Right atrium auricular region (tissue), 2 donors: ENCODE measurements at regions not wholly inside any gene's neighbourhood (a gene's known extent, or its start where the extent isn't known, plus 50 kb on each side); places are given as distances from the start of the nearest gene placed in this dataset.

ENCODE experiments used
- DNase-seq: peaks from one replicate; pipeline ENCODE4 v3.0.0-alpha.2; 2019; ENCODE audit warnings: low spot score
- H3K27ac ChIP-seq, 2 donors: fragments of 200-600 bp; sonication (generic); 1 replicate in 1 of 2; 2 replicates in 1 of 2; pipeline ENCODE4 v1.5.1; 2016 to 2019
- H3K27me3 ChIP-seq, 2 donors: fragments of 200-600 bp; sonication (generic); one replicate each; pipeline versions ENCODE4 v1.5.1 to v1.6.0; 2017 to 2019
- H3K36me3 ChIP-seq: fragments of 200-600 bp; sonication (generic); one replicate; pipeline ENCODE4 v1.5.1; 2016
- H3K4me1 ChIP-seq, 2 donors: fragments of 200-600 bp; sonication (generic); one replicate each; pipeline versions ENCODE4 v1.5.1 to v1.6.0; 2017 to 2019
- H3K4me3 ChIP-seq, 2 donors: fragments of 200-600 bp; sonication (generic); 1 replicate in 1 of 2; 2 replicates in 1 of 2; pipeline ENCODE4 v1.5.1; 2017 to 2019; ENCODE audit warnings: mild to moderate bottlenecking in 1 of 2, moderate library complexity in 1 of 2
- H3K9me3 ChIP-seq, 2 donors: fragments of 200-600 bp; sonication (generic); one replicate each; pipeline ENCODE4 v1.5.1; 2019
- TF ChIP-seq, protein P1 (sequence below), 2 donors: fragments of 200-600 bp; sonication (generic); IDR thresholded peaks; one replicate each; pipeline ENCODE4 v1.5.1; 2019; ENCODE audit warnings: antibody characterized with exemption in 2 of 2

DNA sequence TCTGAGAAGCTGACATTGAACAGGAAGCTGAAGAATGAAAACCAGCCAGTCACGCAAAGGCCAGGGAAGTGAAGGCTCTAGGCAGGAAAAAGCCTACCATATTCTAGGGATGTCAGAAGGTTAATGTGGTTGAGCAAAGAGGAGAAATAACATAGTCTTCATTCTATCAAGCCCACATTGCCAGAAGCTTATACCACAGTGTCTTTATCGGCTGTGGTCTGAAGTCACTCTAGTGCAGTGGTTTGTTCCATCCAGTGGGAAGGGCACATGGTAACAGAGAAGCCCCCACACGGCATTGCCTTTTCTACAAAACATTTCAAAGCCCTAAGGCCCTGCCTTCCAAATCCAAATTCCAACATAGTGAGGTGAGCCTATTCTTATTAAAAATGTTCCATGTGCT, 311.3 kb downstream of the TNS1 start:
- Histone ChIP-seq H3K36me3 (no peaks in the 10 kb centered on the region), H3K27ac (peak overlapping the region in 1 of 2 donors; percentile 6), H3K4me3 (no peak overlapping the region), H3K9me3 (no peaks in the 10 kb centered on the region), H3K27me3 (no peaks in the 10 kb centered on the region), H3K4me1 (peaks cover 0 to 13% of the 10 kb centered on the region in 2 donors)
- no peak for DNase-seq
- TF ChIP-seq, protein P1, sequence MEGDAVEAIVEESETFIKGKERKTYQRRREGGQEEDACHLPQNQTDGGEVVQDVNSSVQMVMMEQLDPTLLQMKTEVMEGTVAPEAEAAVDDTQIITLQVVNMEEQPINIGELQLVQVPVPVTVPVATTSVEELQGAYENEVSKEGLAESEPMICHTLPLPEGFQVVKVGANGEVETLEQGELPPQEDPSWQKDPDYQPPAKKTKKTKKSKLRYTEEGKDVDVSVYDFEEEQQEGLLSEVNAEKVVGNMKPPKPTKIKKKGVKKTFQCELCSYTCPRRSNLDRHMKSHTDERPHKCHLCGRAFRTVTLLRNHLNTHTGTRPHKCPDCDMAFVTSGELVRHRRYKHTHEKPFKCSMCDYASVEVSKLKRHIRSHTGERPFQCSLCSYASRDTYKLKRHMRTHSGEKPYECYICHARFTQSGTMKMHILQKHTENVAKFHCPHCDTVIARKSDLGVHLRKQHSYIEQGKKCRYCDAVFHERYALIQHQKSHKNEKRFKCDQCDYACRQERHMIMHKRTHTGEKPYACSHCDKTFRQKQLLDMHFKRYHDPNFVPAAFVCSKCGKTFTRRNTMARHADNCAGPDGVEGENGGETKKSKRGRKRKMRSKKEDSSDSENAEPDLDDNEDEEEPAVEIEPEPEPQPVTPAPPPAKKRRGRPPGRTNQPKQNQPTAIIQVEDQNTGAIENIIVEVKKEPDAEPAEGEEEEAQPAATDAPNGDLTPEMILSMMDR (IDR thresholded peaks at IDR 0.05), result no peak

DNA sequence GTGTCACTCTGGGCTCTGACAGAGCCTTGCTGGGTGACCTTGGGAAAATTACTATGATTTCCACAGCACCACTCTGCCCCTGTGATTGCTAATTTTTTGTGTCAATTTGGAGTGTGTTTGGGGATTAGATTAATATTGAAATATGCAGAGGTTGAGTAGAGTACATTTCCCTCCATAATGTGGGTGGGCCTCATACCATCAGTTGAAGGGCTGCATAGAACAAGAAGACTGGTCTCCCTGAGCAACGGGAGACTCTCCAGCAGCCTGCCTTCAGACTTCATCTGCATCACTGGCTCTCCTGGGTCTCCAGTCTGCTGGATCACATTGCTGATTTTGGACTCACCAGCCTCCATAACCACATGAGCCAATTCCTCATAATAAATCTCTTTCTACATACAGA, 313.7 kb downstream of the TNS1 start:
- H3K27me3 ChIP-seq, result no peaks in the 10 kb centered on the region
- no peaks in the 10 kb centered on the region for H3K9me3 ChIP-seq
- TF ChIP-seq, protein P1 (IDR thresholded peaks at IDR 0.05), result no peak
- H3K27ac ChIP-seq, result no peak overlapping the region
- H3K36me3 ChIP-seq, result no peaks in the 10 kb centered on the region
- peaks cover 0 to 18% of the 10 kb centered on the region in 2 donors for H3K4me1 ChIP-seq
- H3K4me3 ChIP-seq, result no peak overlapping the region
- no peak for DNase-seq

DNA sequence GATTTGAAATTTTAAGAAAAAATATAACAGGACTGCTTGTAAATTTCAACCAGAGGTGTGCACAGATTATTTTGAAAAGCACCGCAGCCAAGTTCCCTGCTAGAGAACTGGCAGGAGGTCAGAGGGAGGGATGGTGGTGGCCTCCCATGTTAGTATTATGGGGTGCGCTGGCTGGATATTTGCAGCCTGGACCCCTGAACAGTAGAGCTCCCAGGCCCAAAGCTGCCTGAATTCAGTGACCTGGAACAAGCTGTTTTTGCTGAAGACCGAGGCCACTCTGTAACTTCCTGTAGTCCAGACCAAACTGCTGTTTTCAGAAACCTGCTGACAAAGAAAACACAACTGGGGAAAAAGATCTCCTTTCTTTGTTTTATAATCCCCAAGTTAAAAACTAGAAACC, 314.3 kb downstream of the TNS1 start:
- no peaks in the 10 kb centered on the region for H3K36me3 ChIP-seq
- peaks cover 0 to 18% of the 10 kb centered on the region in 2 donors for H3K4me1 ChIP-seq
- TF ChIP-seq, protein P1 (IDR thresholded peaks at IDR 0.05), result no peak
- no peaks in the 10 kb centered on the region for H3K27me3 ChIP-seq
- no peak for DNase-seq
- peak overlapping the region in 1 of 2 donors; percentile 3 for H3K27ac ChIP-seq
- H3K4me3 ChIP-seq, result no peak overlapping the region
- no peaks in the 10 kb centered on the region for H3K9me3 ChIP-seq

DNA sequence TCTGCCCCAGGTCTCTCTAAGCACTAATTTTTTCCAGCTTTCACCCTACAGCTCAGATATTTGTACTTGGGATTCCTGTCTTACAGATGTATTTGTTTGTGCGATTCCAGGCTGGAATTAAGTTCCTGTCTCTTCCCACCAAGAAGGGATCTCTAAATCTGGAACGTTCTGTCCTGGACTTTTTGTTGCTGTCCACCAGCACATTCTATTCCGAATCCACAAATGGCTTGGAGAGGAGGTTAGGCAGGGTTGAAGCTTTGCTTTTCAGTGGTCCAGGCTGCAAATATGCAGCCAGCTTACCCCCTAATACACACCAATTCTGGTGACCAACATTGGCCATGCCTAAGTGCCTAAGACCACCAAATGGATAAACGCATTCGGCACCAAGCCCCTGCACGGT, 315.0 kb downstream of the TNS1 start:
- TF ChIP-seq, protein P1 (IDR thresholded peaks at IDR 0.05), result no peak
- H3K36me3 ChIP-seq, result no peaks in the 10 kb centered on the region
- H3K9me3 ChIP-seq, result no peaks in the 10 kb centered on the region
- peak overlapping the region in 1 of 2 donors; percentile 3 for H3K27ac ChIP-seq
- peaks cover 0 to 18% of the 10 kb centered on the region in 2 donors for H3K4me1 ChIP-seq
- no peak for DNase-seq
- no peaks in the 10 kb centered on the region for H3K27me3 ChIP-seq
- no peak overlapping the region for H3K4me3 ChIP-seq

DNA sequence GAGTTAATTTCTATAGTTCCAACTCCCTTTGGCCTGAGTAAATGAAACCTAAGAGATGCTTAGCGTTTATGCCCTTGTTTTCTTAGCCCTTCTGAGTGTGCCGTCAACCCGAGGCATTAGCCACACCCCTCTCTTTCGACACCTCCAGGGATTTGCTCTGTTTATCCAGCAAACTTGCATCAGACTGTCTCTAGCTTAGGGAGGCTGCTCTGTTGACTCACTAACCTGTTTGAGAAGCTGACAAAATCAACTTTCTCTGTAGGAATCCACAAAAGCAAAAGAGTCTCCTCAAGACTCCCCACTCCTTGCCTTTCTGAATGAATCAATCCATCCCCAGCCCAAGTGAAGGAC, 317.6 kb downstream of the TNS1 start:
- TF ChIP-seq, protein P1 (IDR thresholded peaks at IDR 0.05), result no peak
- Histone ChIP-seq H3K9me3 (no peaks in the 10 kb centered on the region), H3K27me3 (no peaks in the 10 kb centered on the region), H3K27ac (peak overlapping the region in 1 of 2 donors; percentile 31), H3K36me3 (no peaks in the 10 kb centered on the region), H3K4me1 (peaks cover 0 to 5% of the 10 kb centered on the region in 2 donors), H3K4me3 (no peak overlapping the region)
- DNase-seq, result peak; percentile 80
